Neural progenitor cell (in vitro differentiated cells): ENCODE measurements at regions not wholly inside any gene's neighbourhood (a gene's known extent, or its start where the extent isn't known, plus 50 kb on each side); places are given as distances from the start of the nearest gene placed in this dataset.

Experiments
- DNase-seq: peaks from one replicate; pipeline ENCODE4 v3.0.0-alpha.2; 2016; ENCODE audit warnings: low spot score
- H2AFZ ChIP-seq: fragments of 200-600 bp; sonication (generic); replicated peaks from 2 replicates; pipeline ENCODE4 v1.6.1; 2016; ENCODE audit warnings: antibody characterized with exemption
- H3F3A ChIP-seq: fragments of 200-600 bp; sonication (generic); 2 replicates; pipeline ENCODE4 v1.6.1; 2016; ENCODE audit warnings: antibody characterized with exemption, low read depth
- H3K27ac ChIP-seq: fragments of 200-600 bp; sonication (generic); 2 replicates; pipeline ENCODE4 v1.5.1; 2016; ENCODE audit warnings: mild to moderate bottlenecking
- H3K27me3 ChIP-seq: fragments of 200-600 bp; sonication (generic); 2 replicates; pipeline ENCODE4 v1.6.1; 2016; ENCODE audit warnings: mild to moderate bottlenecking, moderate library complexity
- H3K36me3 ChIP-seq: fragments of 200-600 bp; sonication (generic); 2 replicates; pipeline ENCODE4 v1.5.1; 2016
- H3K4me1 ChIP-seq: fragments of 200-600 bp; sonication (generic); 2 replicates; pipeline ENCODE4 v1.6.1; 2016; ENCODE audit warnings: mixed run types
- H3K4me2 ChIP-seq: fragments of 200-600 bp; sonication (generic); 2 replicates; pipeline ENCODE4 v1.6.1; 2016
- H3K4me3 ChIP-seq: fragments of 200-600 bp; sonication (generic); 2 replicates; pipeline ENCODE4 v1.5.1; 2016
- H3K79me2 ChIP-seq: fragments of 200-600 bp; sonication (generic); 2 replicates; pipeline ENCODE4 v1.6.1; 2016; ENCODE audit warnings: low read depth
- H3K9ac ChIP-seq: fragments of 200-600 bp; sonication (generic); 2 replicates; pipeline ENCODE4 v1.6.1; 2016
- H3K9me3 ChIP-seq: fragments of 200-600 bp; sonication (generic); 2 replicates; pipeline ENCODE4 v1.5.1; 2016; ENCODE audit warnings: low read depth
- H4K20me1 ChIP-seq: fragments of 200-600 bp; sonication (generic); 2 replicates; pipeline ENCODE4 v1.6.1; 2016; ENCODE audit warnings: low read depth
- H3K27ac Mint-ChIP-seq: 3 replicates; pipeline ENCODE4 v1.8.0; 2021; ENCODE audit warnings: mixed read lengths
- H3K27me3 Mint-ChIP-seq: 2 replicates; pipeline ENCODE4 v1.8.0; 2022; ENCODE audit warnings: low read depth, mild to moderate bottlenecking, inconsistent platforms, moderate library complexity, mixed read lengths; ENCODE audit not compliant: insufficient read depth
- H3K36me3 Mint-ChIP-seq: 3 replicates; pipeline ENCODE4 v1.8.0; 2021; ENCODE audit warnings: mixed read lengths
- H3K4me1 Mint-ChIP-seq: 3 replicates; pipeline ENCODE4 v1.8.0; 2021; ENCODE audit warnings: mixed read lengths
- H3K4me3 Mint-ChIP-seq: 3 replicates; pipeline ENCODE4 v1.8.0; 2021; ENCODE audit warnings: mild to moderate bottlenecking, moderate library complexity, mixed read lengths
- H3K9me3 Mint-ChIP-seq: 3 replicates; pipeline ENCODE4 v1.8.0; 2020; ENCODE audit warnings: mixed read lengths
- EZH2 ChIP-seq: fragments of 200-600 bp; sonication (generic); IDR thresholded peaks from 2 replicates; pipeline ENCODE4 v1.6.1; 2017; ENCODE audit warnings: antibody characterized with exemption, mild to moderate bottlenecking, moderate library complexity
- EZH2phosphoT487 ChIP-seq: fragments of 200-600 bp; sonication (generic); IDR thresholded peaks from 2 replicates; pipeline ENCODE4 v1.6.1; 2017; ENCODE audit warnings: antibody characterized with exemption
- TF ChIP-seq, protein P1 (sequence below): fragments of 200-600 bp; sonication (generic); IDR thresholded peaks from 2 replicates; pipeline ENCODE4 v1.5.1; 2017; ENCODE audit warnings: antibody characterized with exemption, mild to moderate bottlenecking

DNA sequence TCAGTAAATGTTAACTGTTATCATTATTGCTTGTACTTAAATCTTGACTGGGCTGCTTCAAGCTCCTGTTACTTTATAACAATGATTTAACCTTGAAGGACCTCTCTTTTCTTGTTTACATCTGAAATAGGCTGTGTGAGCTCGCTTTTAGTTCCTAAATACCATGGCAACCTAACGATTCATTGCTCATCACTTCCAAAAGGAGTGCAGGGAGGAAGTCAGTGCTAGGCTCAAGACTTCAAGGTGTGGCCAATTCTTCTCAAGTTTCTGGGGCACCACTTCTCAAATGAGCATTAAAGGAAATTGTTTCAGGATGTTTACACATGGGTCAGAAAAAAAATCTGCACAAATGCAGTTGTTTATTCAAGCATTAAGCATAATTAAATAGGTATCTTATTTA lies 284.2 kb downstream of the MTERF1 start:
- no peaks in the 10 kb centered on the region for H3K4me1 ChIP-seq
- H3K27ac Mint-ChIP-seq = no peak overlapping the region
- H3K4me1 Mint-ChIP-seq = peaks cover 2% of the 10 kb centered on the region

DNA sequence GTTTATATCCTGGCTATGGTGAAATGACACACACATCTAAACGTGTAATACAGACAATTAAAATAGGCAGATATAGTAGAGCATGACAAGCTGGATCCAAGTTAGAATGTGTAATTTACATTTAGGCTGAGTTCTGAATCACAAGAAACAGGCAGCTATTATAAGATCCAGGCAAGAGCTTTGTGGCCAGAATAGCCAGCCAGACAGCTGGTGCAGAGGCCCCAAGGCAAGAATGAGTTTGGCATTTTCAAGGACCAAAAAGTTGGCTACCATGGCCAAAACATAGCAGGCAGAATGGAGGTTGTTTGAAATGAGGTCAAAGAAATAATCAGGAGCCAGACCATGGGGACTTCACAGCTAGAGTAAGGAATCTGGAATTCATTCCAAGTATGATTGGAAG lies 281.7 kb downstream of the MTERF1 start:
- H3K36me3 Mint-ChIP-seq = no peaks in the 10 kb centered on the region
- no peak overlapping the region for H2AFZ ChIP-seq
- no peak for DNase-seq
- no peak overlapping the region for H3K27ac Mint-ChIP-seq
- H3K9me3 ChIP-seq = no peaks in the 10 kb centered on the region
- H3K4me1 Mint-ChIP-seq = peaks cover 5% of the 10 kb centered on the region
- no peak overlapping the region for H3K9ac ChIP-seq
- H3K27ac ChIP-seq = no peak overlapping the region
- no peak overlapping the region for H3K4me3 Mint-ChIP-seq
- H4K20me1 ChIP-seq = no peaks in the 10 kb centered on the region
- H3K9me3 Mint-ChIP-seq = no peaks in the 10 kb centered on the region
- no peaks in the 10 kb centered on the region for H3K36me3 ChIP-seq
- H3K27me3 ChIP-seq = no peaks in the 10 kb centered on the region
- no peaks in the 10 kb centered on the region for H3F3A ChIP-seq
- no peak overlapping the region for H3K4me3 ChIP-seq
- no peaks in the 10 kb centered on the region for H3K27me3 Mint-ChIP-seq
- H3K4me1 ChIP-seq = peaks cover 3% of the 10 kb centered on the region
- no peak for TF ChIP-seq EZH2
- TF ChIP-seq, protein P1, sequence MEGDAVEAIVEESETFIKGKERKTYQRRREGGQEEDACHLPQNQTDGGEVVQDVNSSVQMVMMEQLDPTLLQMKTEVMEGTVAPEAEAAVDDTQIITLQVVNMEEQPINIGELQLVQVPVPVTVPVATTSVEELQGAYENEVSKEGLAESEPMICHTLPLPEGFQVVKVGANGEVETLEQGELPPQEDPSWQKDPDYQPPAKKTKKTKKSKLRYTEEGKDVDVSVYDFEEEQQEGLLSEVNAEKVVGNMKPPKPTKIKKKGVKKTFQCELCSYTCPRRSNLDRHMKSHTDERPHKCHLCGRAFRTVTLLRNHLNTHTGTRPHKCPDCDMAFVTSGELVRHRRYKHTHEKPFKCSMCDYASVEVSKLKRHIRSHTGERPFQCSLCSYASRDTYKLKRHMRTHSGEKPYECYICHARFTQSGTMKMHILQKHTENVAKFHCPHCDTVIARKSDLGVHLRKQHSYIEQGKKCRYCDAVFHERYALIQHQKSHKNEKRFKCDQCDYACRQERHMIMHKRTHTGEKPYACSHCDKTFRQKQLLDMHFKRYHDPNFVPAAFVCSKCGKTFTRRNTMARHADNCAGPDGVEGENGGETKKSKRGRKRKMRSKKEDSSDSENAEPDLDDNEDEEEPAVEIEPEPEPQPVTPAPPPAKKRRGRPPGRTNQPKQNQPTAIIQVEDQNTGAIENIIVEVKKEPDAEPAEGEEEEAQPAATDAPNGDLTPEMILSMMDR = no peak
- TF ChIP-seq EZH2phosphoT487 = no peak
- H3K4me2 ChIP-seq = no peak overlapping the region
- no peaks in the 10 kb centered on the region for H3K79me2 ChIP-seq

More for the DNA sequence above, 284.2 kb downstream of the MTERF1 start:
- DNase-seq = no peak
- Mint-ChIP-seq H3K4me3 (no peak overlapping the region), H3K36me3 (peaks cover 2% of the 10 kb centered on the region), H3K27me3 (no peaks in the 10 kb centered on the region), H3K9me3 (peaks cover 10% of the 10 kb centered on the region)
- TF ChIP-seq EZH2phosphoT487 = no peak
- H2AFZ ChIP-seq = no peak overlapping the region
- no peaks in the 10 kb centered on the region for H3K79me2 ChIP-seq
- no peak overlapping the region for H3K27ac ChIP-seq
- H3K4me2 ChIP-seq = no peak overlapping the region
- no peaks in the 10 kb centered on the region for H3K36me3 ChIP-seq
- no peaks in the 10 kb centered on the region for H3K9me3 ChIP-seq
- no peaks in the 10 kb centered on the region for H4K20me1 ChIP-seq
- H3K4me3 ChIP-seq = no peak overlapping the region
- no peak overlapping the region for H3K9ac ChIP-seq
- H3K27me3 ChIP-seq = no peaks in the 10 kb centered on the region
- H3F3A ChIP-seq = no peaks in the 10 kb centered on the region

DNA sequence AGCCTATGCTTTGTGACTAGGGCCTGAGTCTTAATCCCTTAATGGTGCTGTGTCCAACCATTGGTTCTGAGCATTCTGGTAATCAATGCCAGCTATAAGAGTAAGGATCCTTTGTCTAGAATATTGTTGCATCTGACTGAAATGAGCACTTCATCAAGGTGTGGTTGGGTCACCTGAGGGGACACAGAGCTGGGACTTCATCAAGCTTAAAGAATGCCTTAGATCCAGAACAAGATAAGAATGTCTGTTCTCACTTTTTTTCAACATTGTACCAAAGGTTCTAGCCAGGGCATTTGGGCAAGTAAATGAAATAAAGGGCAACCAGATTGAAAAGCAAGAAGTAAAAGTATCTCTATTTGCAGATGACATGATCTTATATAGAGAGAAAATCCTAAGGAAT lies 280.4 kb downstream of the MTERF1 start:
- H3K9ac ChIP-seq = no peak overlapping the region
- no peak overlapping the region for H3K4me2 ChIP-seq
- H3K4me1 ChIP-seq = peaks cover 8% of the 10 kb centered on the region
- H3K4me3 ChIP-seq = no peak overlapping the region
- H3K27me3 ChIP-seq = no peaks in the 10 kb centered on the region
- H3K27me3 Mint-ChIP-seq = no peaks in the 10 kb centered on the region
- no peaks in the 10 kb centered on the region for H3K9me3 ChIP-seq
- no peak for DNase-seq
- no peaks in the 10 kb centered on the region for H3K79me2 ChIP-seq
- no peak overlapping the region for H2AFZ ChIP-seq
- no peaks in the 10 kb centered on the region for H3K36me3 ChIP-seq
- H3K9me3 Mint-ChIP-seq = no peaks in the 10 kb centered on the region
- no peak overlapping the region for H3K27ac ChIP-seq
- H3K4me3 Mint-ChIP-seq = no peak overlapping the region
- peaks cover 6% of the 10 kb centered on the region for H3K4me1 Mint-ChIP-seq
- H4K20me1 ChIP-seq = no peaks in the 10 kb centered on the region
- no peak for TF ChIP-seq EZH2phosphoT487
- no peak for TF ChIP-seq EZH2
- TF ChIP-seq, protein P1 = no peak
- H3K27ac Mint-ChIP-seq = no peak overlapping the region
- no peaks in the 10 kb centered on the region for H3K36me3 Mint-ChIP-seq
- no peaks in the 10 kb centered on the region for H3F3A ChIP-seq

DNA sequence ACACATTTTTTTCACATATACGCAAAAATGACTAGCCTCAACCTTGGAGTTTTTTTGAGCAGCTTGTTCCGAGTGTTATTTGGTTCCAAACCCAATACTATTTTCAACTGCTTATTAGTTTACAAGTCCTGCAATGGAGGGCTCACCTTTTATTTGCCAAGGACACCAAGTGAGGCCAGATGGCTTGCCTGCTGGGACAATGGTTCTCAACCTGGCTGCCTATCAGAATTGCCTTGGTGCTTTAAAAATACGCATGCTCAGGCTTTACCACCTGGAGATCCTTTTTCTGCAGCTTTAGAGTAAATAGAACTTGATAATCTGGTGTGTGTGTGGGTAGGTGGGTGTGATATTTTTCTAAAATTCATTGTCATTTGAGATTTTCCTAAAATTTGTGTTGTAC lies 276.8 kb downstream of the MTERF1 start:
- H3K9ac ChIP-seq = no peak overlapping the region
- H4K20me1 ChIP-seq = no peaks in the 10 kb centered on the region
- H2AFZ ChIP-seq = no peak overlapping the region
- TF ChIP-seq EZH2phosphoT487 = no peak
- H3K27ac ChIP-seq = no peak overlapping the region
- H3K27me3 ChIP-seq = no peaks in the 10 kb centered on the region
- H3K27me3 Mint-ChIP-seq = no peaks in the 10 kb centered on the region
- no peak overlapping the region for H3K4me3 Mint-ChIP-seq
- no peaks in the 10 kb centered on the region for H3K9me3 ChIP-seq
- no peaks in the 10 kb centered on the region for H3K36me3 Mint-ChIP-seq
- no peaks in the 10 kb centered on the region for H3F3A ChIP-seq
- H3K4me2 ChIP-seq = no peak overlapping the region
- H3K4me3 ChIP-seq = no peak overlapping the region
- H3K9me3 Mint-ChIP-seq = no peaks in the 10 kb centered on the region
- no peak overlapping the region for H3K27ac Mint-ChIP-seq
- H3K4me1 ChIP-seq = peaks cover 8% of the 10 kb centered on the region
- no peaks in the 10 kb centered on the region for H3K79me2 ChIP-seq
- no peak for DNase-seq
- H3K36me3 ChIP-seq = no peaks in the 10 kb centered on the region
- peaks cover 4% of the 10 kb centered on the region for H3K4me1 Mint-ChIP-seq
